Myocyte (in vitro differentiated cells): ENCODE measurements at regions not wholly inside any gene's neighbourhood (a gene's known extent, or its start where the extent isn't known, plus 50 kb on each side); places are given as distances from the start of the nearest gene placed in this dataset.

Experiments used
- DNase-seq: peaks from one replicate; pipeline ENCODE4 v3.0.0-alpha.2; 2012; ENCODE audit warnings: low read depth

DNA sequence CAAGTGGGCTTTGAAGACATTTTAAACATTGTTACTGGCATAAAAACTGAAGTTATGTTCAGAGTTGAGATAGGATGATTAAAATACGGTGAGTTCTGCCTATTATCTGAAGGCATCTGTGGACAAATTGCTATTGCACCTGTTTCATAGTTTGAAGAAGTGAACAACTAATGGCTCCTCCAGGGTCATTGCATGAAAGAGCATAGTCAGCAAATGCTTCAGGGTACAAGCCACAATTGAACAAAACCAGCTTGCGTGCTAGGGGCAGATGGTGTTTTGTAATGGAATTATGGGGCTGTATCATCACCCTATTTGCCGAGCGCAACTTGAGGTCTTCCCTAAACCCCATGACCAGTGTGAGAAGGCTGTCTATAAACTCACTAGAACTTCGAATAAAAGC is 369.1 kb downstream of the MTRR start:
- DNase-seq, result no peak

DNA sequence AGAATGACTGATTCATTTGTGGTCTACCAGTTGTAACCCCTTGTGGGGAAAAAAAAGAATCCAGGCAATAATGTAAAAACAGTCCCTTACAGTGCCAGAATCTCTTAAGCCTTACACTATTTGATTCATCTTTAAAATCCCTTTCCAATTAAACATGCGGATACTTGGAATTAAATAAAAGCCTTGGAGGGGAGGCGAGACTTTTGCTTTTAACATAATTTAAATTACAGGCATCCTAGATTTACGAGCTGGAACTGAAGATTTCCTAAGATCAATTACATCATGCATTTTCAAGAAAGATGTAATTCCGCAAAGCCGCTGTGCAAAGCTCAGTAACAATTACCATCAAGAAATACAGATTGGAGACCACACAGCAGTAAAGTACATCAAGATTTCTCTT is 370.2 kb downstream of the MTRR start:
- DNase-seq, result no peak

DNA sequence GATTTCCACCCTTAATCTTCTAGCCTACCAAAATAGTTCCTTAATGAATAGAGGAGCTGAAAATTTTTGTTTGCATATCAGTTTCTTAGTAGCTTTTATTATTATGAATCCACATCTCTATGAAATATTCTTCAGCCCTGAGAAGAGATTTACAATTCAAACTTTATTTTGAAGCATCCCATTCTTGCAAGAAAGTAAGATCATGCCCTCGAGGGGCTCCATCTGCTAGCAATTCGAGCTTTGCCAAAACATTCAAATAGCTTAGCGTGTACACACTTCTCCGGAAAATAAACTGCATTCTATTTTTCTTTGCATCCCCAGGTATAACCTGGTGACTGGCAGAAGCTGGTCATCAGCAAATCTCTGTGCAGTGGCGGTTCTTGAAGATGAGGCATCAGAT is 370.7 kb downstream of the MTRR start:
- no peak for DNase-seq

DNA sequence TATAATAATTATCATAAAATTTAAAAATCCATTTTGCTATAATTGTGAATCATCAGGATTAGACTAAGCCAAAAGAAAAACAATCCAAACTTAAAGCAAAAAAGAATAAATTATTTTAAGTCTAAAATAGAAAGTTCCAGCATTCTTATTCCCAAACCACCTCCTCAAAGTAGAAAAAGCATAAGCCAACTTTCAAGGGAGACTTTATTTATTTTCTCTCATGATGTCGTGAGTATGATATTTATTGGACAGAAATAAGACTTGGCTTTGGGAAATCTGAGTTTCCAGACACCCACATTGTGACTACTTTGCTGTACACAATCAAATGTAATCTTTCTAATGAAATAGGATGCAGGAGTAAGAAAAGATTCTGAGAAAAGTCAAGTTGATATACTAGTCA is 372.1 kb downstream of the MTRR start:
- DNase-seq, result no peak

DNA sequence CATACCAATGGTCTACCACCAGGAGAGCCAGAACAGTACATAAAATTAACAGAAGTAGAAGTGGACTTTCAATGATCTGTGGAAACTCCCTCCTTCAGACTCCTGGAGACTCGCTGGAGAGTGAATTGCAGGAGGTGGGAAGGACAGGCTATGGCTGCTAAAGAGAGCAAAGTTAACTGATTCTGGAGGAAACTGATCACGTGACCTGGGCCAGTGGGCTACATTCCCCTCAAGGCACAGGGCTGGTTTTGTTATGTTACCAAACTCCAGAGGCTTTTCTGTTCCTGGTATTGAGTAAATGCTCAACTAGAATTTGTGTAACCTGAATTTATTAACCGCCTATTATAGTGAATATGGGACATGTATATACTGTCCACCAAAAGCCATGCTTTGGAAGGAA is 372.6 kb downstream of the MTRR start:
- no peak for DNase-seq

DNA sequence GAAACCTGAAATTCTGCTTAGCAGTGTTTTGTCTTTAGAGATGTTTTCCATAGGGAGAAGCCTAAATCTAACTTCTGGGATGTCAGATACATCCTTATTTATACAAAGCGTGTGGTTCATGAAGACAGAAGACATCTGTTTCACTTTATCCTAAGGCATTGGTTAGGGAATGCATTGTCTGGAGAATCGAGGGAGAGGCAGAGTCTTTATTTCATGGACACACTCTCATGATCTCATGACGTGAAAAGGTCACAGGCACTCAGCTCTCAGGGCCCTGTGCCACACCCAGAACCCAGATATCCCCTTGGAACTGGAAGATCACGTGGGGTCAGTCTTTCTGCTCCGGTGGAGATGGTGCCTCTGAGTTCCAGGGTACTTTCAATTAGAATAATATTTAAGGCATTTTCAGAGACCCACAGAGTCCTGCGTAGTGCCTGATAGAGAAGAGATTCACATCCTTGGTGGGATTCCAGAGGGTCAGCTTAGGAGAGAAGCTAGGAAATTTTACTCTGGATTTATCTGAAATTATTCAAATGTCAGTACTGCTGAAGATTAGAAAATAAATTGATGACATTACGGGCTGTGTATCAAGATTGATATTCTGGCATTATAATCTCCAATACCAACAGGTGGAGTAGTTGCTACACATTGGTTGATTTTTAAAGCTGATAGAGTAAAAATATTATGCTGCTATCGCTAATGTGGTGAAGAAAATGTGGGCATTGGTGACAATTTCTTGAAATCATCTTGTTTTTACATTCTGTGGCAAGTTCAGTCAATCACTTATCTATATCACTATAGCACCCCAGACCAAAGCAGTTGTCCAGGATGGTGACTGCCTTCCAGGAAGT is 378.3 kb downstream of the MTRR start:
- DNase-seq, result no peak

DNA sequence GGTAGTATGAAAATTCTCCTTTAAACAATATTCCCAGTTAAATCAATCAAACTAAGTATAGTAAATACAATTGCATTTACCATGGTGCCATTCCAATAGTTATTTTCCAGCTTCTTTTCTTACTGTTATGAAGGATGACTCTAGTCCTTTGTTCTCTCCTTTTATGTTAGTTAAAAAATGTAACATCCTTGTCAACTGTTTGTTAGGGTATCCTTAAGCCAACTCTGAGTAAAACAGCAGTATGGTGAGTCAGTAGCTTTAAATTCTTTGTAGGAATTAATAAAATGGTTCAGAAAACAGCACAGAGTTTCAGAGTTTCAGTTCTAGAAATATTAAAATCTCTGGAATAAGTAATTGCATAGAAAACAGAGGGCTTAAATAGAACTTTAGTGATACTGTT is 384.4 kb downstream of the MTRR start:
- no peak for DNase-seq

DNA sequence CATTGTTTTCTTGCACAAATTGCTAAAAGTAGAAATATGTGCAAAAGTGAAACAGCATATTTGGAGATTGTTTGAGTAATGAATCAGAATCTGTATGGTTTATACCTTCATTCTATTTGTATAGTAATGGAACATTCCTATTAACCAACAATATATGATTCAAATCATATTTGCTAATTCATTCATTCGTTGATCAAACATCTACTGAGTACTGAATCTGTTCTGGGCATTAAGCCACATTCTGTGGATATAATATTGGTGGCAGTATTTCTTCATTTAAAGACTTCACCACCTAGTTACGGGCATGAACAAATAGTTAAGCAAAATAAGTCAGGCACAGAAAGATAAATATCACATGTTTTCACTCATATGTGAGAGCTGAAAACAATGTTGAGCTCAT is 385.7 kb downstream of the MTRR start:
- no peak for DNase-seq

DNA sequence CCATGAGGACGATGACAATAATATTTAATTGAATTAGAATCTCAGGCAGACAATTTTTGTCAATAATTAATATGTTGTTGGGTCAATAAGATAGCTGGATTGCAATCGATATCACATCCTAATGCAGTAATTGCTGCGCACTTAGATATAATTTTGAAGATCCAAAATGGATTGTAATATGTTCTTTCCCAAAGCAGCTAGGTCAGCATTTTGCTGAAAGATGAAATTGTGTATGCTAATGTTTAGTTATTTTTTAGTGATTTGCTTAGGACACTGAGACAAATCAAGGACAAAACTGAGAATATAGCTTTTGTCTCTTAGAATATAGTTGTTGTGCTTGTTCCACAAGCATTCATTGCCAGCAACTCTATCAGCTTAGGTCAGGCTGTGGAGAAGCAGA is 389.9 kb downstream of the MTRR start:
- no peak for DNase-seq

DNA sequence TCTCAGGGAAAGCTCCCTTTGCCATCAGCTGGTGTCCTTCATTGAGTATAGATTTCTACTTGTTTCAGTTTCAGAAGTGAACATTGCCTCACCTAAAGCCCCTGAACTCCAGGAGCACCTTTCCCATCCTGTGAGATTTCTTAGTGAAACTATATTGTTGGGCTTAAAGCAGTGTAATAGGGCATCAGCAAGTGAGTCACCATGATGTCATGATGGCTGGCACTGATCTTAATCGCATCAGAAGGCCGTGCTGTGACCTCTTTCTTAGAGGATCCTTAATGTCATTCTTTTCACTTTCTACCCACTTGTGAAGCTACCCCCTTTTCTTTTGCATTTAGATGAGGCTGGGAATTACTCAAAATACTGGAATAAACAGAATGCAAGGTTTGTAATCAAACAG is 401.3 kb downstream of the MTRR start:
- DNase-seq, result no peak

DNA sequence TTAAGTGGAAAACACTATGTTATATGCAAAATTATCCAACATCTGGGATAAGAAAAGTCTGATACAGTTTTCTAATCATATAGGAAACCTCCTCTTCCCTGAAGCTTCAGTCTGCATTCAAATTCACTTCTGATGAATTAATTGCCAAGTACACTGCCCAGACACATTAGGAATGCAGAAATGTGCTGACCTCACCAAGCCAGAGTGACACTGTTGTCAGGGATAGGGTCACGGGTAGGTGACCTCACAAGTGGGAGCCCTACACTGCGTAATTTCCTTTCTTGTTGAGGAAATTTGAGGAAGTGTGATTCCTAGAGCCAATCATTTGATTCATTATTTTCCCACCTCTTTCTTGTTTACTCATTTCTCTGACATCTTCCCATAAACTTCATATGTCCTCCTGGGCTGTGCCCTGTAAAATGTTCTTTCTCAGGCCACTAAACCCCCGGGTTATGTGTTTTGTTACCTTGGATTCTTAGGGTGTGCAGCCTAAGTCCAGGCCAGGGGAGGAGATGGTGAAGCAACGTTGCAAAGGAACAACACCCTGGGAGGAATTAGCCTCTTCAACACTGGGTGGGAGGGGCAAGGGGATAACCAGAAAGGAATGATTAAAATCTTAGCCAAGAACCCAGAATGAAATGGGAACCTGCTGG is 411.9 kb downstream of the MTRR start:
- no peak for DNase-seq

DNA sequence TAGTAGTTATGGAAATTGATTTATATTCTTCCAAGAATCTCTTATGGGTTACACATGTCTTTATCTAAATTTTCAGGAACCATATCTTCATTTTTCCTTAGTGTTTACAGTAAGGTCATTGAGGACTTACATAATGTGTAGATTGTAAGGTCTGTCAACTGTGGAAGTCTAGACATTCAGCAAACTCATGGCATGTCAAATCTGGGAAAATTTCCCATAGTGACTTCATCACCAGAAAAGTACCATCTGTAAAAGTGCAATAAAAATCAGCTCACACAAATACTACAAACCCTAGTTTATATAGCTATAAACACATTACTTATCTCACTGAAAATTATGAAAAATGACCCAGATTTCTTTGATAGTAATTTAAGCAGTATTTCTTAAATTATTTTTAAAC is 419.4 kb downstream of the MTRR start:
- DNase-seq, result no peak

DNA sequence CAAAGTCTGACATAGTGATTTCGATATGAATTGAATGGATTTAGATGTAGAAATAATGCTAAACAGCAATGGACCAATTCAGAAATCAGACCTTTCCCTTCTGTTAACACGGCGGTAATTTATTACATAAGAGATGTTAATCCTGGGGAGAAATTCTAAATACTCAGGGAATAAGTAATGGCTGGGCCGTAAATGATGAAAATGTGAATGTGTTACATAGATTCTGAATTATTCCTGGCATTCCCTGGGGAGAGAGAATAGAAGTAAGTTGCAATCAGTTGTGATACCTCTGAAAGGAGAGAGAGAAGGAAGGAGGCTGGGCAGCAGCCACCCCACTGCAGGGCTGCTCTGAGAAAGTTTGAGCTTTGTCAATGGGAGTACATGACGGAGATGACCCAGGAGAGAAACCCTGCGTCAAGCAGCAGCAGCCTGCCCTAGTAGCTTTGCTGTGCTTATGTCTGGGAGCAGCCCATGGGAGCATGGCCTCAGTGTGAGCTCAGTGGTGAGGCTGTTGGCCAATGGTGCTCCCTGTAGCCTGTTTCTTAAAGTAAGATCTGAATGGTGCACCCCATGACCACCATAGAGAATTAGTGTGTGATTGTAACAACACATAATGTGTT is 420.1 kb downstream of the MTRR start:
- no peak for DNase-seq

DNA sequence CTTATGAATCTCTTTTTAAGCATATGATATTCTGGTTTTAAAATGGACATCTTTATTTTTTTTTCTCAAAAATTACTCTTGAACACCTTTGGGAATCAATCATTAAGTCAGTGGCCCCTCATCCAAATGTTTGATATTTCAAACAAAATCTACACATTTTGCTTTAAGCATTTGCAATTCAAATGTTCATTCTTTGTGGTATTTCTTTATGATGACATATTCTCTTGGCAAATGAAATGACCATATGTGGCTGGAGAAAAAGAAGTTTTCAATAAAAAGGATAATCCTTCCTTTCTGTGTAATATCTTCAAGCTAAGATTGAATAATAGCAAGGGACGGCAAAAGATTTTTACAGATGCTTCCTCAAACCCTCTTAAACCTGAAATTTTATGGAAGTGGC is 420.8 kb downstream of the MTRR start:
- no peak for DNase-seq

DNA sequence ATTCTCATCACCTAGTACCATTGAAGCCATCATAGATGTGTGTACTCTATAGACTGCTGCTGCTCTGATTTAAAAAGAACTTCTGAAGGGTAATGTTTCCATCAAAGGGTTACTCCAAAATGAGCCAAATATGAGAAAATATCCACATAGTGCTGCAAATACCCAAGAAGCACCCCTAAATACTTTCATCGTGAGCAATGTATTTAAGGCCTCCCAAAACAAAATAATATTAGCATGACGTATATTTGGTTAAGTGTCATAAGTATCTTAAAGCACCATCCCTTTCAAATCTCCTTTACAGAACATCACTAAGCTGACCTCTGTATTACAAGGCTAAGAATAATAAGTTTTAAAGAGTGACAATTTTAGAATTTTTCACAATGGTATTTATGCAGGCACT is 421.8 kb downstream of the MTRR start:
- DNase-seq, result no peak

DNA sequence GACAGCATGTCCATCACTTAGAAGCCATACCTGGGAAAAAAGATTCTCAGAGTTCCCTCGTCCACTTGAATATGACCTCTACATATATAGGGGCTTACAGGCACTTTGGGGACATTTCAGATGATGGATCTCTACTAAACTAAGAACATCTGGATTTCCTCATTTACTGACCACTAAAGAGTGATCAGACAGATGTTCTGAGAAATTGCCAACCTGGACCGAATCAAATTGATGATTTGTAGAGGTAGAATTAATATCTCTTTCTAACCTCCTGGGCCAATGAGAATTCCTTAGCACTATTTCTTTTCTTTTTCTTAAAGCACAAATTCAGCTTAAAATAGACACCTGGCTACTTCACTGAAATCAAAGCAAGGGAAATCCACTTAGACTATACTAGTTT is 422.7 kb downstream of the MTRR start:
- DNase-seq, result no peak

DNA sequence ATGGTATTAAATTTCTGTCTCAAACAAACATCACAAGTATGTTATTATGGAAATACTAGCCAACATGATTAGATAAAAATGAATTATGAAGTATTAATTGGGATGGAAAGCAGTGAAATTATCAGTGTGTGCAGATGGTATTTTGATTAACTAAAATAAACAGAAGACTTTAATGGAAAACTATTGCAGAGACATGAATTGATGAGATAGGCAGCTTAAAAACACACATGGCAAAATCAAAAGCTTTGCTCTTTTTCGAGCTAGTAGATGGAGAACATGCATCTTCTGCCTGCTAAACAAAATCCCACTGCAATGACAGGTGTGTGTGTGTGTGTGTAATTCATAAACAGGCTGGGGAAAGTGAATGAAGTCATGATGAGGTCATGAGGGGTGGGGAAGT is 426.2 kb downstream of the MTRR start:
- DNase-seq, result no peak

DNA sequence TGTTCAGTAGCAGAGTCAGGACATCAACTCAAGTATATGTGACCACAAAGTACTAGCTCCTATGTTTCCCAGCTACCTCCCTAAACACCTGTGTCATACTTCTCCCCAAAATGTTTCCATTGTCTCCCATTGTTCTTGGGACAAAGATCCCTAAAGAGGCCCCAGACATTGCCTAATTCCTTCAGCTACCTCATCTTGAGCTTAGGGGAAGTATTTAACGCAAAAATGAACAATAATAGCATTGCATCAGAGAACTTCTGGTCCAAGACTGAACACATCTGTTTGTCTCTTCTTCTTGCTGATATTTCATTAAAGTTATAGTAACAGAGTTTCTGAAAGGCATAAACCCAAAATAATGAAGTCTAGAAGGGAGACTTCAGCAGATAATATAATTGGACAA is 430.8 kb downstream of the MTRR start:
- DNase-seq, result no peak

DNA sequence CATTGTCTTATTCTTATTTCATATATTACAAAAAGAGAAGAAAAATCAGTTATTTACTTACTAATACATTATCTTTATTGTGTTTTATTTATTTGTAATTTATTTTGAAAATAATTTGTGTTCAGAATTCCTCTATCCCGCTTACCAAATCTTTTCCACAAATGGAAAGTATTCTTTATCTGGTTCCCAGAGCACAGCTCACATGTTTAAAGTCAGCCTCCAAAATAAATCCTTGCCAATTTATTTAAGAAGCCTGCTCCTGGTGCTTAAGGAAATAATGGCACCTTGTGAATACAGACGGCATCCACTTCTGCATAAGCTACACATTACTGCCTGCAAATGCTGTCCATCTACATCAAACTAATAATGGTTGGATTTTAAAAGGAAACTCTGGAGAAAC is 435.4 kb downstream of the MTRR start:
- no peak for DNase-seq

DNA sequence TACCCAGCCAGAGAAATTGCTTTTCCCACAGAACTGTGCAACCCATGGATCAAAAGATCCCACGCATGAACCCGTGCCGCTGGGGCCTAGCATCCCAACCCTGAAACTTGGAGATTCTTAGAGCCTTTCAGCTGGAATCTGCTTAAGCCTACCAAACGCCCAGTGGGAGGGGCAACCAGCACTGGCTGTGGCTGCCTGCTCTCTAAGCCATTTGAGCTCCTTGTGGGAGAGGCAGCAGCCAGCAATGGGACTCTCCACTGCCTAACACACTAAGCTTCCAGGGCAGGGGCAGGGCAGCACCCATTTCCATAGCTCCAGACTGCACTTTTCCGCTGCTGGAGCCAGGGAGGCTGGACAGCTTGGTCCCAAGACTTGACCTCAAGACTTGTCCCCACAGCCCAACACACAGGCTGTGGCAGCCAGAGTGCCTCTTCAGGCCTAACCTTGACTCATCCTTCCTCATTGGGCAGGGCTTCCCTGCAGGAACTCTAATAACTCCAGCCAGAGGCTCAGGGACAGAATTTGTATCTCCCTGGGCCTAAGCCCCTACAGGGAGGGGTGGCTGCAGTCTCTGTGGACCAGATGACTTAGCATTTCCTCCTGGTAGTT is 437.4 kb downstream of the MTRR start:
- DNase-seq, result no peak

DNA sequence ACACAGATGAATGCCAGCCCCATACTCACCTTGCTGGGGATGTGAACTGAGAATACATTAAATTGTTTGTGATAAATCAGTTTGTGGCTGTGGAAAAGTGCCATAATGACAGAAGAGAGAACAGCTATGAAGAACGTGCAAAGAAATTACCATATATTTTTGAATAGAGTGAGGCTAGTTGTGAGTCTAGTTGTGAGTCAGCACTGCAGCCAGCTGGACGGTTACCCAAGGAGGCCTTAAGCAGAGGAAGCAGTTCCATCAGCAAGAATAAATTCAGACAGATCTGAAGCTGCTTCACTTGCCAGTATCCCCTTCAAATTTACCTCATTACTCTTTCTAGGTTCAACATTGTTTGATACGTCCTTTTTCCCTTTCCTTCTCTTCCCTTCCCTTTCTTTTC is 446.0 kb downstream of the MTRR start:
- DNase-seq, result no peak

DNA sequence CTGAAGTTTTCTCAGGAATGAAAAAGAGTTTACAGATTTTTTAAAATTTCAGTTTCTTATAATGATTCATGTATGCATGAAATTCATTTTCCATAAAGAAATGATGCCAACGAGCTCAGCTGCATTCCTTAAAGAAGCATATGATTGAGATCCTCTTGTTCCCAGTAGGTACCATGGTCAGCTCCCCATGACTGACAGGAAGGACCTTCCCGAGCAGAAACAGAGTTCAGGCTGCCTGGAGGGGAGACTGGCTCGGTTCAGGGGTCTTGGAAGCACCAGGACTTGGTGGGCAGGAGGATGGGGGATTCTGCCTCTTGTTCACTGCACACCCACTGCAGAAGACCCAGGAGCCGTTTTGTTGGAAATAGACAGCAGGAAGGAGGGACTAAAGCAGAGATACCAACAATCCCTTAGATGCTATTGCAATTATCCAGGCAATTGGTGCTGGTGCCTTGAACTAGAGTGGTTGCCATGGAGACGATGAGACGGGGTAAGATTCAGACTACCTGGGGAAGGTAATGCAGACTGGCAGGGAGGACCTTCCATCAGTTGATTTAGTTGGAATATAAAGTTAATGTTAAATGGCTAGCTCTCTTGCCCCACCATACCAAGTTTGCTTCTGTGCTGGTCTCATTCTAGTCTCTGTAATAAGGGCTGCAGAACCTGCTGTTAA is 447.8 kb downstream of the MTRR start:
- no peak for DNase-seq
